Upper lobe of right lung (tissue), 1 donor: ENCODE measurements at regions not wholly inside any gene's neighbourhood (a gene's known extent, or its start where the extent isn't known, plus 50 kb on each side); places are given as distances from the start of the nearest gene placed in this dataset.
A peak's percentile ranks its signal among the peaks of the same experiment; 100 is the strongest.

ENCODE experiments used
- ATAC-seq: fragments of 200-7000 bp; cut with Tn5 transposase; one replicate; pipeline ENCODE4 v1.9.1; 2020; ENCODE audit warnings: mild to moderate bottlenecking, moderate library complexity
- DNase-seq: peaks from one replicate; pipeline ENCODE4 v3.0.0-alpha.2; 2020
- H3K27ac ChIP-seq: fragments of 200-600 bp; one replicate; pipeline ENCODE4 v1.8.0; 2022
- H3K27me3 ChIP-seq: fragments of 200-600 bp; one replicate; pipeline ENCODE4 v1.8.0; 2022; ENCODE audit warnings: mild to moderate bottlenecking
- H3K36me3 ChIP-seq: fragments of 200-600 bp; one replicate; pipeline ENCODE4 v1.8.0; 2022
- H3K4me1 ChIP-seq: fragments of 200-600 bp; one replicate; pipeline ENCODE4 v1.8.0; 2022
- H3K4me3 ChIP-seq: fragments of 200-600 bp; one replicate; pipeline ENCODE4 v1.8.0; 2022; ENCODE audit warnings: mild to moderate bottlenecking
- H3K9me3 ChIP-seq: fragments of 200-600 bp; one replicate; pipeline ENCODE4 v1.8.0; 2022
- intact Hi-C: fragments of 100-400 bp; cut with DNase I; formaldehyde crosslinking; loops from one replicate; pipeline ENCODE4 v1.11.0; 2022
- TF ChIP-seq, protein P1 (sequence below): fragments of 200-600 bp; IDR thresholded peaks from one replicate; pipeline ENCODE4 v1.8.0; 2022; ENCODE audit warnings: antibody characterized with exemption
- donor health status: DM: no; HTN: yes; CAD: no; lungs with severe emphysema.

DNA sequence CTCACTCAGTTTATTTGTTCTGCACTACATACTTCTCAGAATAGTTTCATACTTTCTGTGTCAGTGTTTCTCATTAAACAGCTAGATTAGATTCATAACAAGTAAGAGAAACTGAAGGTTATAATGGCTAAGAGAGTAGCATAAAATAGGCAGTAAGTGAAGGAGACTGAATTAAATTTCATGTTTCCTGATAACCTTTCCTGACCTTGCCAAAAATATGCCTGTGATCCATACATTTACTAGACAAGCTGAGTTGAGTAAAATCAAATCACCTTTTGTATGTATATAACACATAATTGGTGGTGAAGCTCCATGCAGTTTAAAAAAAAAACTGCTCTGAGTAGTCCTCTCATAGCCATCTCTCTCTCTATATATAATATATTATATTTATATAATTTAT lies 545.3 kb upstream of the PCDH20 start:
- DNase-seq: no peak
- no peak overlapping the region for H3K4me3 ChIP-seq
- no peaks in the 10 kb centered on the region for H3K27me3 ChIP-seq
- no peaks in the 10 kb centered on the region for H3K36me3 ChIP-seq
- intact Hi-C loops: no loop called here
- TF ChIP-seq, protein P1, sequence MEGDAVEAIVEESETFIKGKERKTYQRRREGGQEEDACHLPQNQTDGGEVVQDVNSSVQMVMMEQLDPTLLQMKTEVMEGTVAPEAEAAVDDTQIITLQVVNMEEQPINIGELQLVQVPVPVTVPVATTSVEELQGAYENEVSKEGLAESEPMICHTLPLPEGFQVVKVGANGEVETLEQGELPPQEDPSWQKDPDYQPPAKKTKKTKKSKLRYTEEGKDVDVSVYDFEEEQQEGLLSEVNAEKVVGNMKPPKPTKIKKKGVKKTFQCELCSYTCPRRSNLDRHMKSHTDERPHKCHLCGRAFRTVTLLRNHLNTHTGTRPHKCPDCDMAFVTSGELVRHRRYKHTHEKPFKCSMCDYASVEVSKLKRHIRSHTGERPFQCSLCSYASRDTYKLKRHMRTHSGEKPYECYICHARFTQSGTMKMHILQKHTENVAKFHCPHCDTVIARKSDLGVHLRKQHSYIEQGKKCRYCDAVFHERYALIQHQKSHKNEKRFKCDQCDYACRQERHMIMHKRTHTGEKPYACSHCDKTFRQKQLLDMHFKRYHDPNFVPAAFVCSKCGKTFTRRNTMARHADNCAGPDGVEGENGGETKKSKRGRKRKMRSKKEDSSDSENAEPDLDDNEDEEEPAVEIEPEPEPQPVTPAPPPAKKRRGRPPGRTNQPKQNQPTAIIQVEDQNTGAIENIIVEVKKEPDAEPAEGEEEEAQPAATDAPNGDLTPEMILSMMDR: no peak
- no peaks in the 10 kb centered on the region for H3K4me1 ChIP-seq
- H3K9me3 ChIP-seq: no peaks in the 10 kb centered on the region
- no peak for ATAC-seq
- H3K27ac ChIP-seq: no peak overlapping the region

DNA sequence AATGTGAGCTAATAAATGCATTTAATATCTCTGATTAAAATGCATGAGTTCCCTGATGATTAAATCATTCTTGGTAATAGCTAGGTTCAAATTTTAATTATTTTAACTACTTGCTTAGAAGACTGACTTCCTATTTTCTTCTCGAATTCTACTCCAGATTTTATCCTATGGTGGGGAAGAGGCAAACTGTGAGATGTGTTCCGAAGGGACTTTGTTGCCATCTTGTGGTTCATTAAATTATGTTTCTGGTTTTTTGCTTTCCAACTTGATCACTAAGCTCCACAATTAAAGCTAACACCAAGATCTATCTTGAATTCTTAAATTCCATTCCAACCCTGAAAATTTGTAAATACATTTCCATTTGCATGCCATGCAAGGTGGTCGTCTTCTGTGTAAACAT lies 538.4 kb upstream of the PCDH20 start:
- no peaks in the 10 kb centered on the region for H3K4me1 ChIP-seq
- DNase-seq (no peak), ATAC-seq (no peak)
- intact Hi-C loops: no loop called here
- H3K36me3 ChIP-seq: no peaks in the 10 kb centered on the region
- H3K9me3 ChIP-seq: no peaks in the 10 kb centered on the region
- H3K27me3 ChIP-seq: no peaks in the 10 kb centered on the region
- TF ChIP-seq, protein P1: peak; percentile 31
- no peak overlapping the region for H3K4me3 ChIP-seq
- H3K27ac ChIP-seq: no peak overlapping the region

DNA sequence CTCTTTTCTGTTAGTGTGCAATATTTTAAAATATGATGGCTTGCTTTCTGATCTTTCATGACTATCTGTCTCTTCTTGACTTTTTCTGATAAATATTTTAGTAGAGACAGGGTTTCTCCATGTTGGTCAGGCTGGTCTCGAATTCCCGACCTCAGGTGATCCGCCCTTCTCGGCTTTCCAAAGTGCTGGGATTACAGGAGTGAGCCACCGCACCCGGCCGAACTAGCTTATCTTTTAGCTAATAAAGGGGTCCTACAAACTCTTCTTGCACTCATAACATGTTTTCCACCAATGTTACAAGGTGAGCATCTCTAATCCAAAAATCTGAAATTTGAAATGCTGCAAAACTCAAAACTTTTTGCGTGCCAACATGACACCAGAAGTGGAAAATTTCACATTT lies 535.2 kb upstream of the PCDH20 start:
- Histone ChIP-seq H3K4me3 (no peak overlapping the region), H3K4me1 (no peaks in the 10 kb centered on the region), H3K9me3 (no peaks in the 10 kb centered on the region), H3K36me3 (no peaks in the 10 kb centered on the region), H3K27ac (no peak overlapping the region), H3K27me3 (no peaks in the 10 kb centered on the region)
- no peak for ATAC-seq
- intact Hi-C loops: no loop called here
- no peak for DNase-seq
- TF ChIP-seq, protein P1: no peak

DNA sequence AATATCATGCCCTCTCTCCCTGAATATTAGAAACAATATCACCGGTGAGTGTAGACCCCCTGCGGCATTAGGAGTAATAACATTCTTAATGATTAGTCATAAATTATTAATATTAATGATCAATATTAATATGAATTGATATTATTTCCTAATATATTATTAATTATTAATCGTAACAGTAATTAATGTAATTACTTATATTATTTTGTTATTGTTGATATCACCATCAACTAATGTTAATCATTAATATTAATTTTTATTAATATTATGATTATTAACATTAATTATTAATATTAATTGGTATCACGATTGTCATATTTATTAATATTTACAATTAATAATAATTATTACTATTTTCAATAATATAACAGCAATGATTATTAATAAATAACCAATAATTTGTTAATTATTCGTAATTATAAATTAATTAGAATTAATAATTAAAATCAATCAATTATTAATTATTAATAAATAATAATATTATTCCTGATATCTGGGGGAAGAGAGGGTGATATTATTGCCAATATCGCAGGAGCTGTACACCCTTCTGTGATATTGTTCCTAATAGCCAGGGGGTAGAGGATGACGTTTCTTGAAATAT lies 528.8 kb upstream of the PCDH20 start:
- no peaks in the 10 kb centered on the region for H3K27me3 ChIP-seq
- H3K4me1 ChIP-seq: no peaks in the 10 kb centered on the region
- TF ChIP-seq, protein P1: no peak
- ATAC-seq: no peak
- H3K36me3 ChIP-seq: no peaks in the 10 kb centered on the region
- intact Hi-C loops: no loop called here
- no peak overlapping the region for H3K4me3 ChIP-seq
- H3K27ac ChIP-seq: no peak overlapping the region
- no peaks in the 10 kb centered on the region for H3K9me3 ChIP-seq
- no peak for DNase-seq

DNA sequence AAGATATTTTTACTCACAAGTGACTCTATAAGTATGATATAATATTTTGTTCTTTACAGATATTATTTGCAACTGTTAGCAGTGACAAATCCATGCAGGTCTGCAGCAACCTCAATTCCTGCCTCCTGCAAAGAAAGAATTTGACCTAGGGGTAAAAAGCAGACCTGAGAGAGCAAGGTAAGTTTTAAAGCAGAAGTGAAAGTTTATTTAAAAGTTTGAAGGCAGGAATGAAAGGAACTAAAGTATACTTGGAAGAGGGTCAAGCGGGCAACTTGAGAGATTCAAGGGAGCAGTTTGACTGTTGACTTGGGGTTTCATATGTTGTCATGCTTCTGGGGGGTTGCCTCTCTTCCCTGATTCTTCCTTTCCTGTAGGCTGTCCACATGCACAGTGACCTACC lies 520.1 kb upstream of the PCDH20 start:
- TF ChIP-seq, protein P1: no peak
- H3K36me3 ChIP-seq: no peaks in the 10 kb centered on the region

DNA sequence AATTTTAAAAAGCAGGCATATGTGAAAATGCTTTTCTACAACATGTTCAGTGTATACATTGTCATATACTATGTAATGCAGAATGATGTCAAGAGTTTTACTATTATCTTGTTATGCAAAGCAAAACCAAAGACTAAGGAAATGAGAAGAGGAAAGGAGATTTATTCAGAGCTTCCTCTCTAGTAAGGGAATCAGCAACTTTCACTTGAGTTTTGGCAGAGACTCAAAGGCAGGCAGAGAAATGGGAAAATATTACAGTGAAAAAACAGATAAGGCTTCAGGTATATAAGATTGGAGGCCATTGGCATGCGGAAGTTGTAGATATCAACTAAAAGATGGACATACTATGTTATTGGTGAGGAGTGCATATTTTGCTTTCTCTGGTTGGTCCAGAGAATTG lies 512.0 kb upstream of the PCDH20 start:
- no peaks in the 10 kb centered on the region for H3K4me1 ChIP-seq
- H3K27me3 ChIP-seq: no peaks in the 10 kb centered on the region
- TF ChIP-seq, protein P1: no peak
- H3K9me3 ChIP-seq: no peaks in the 10 kb centered on the region
- no peak overlapping the region for H3K4me3 ChIP-seq
- H3K27ac ChIP-seq: no peak overlapping the region
- no peaks in the 10 kb centered on the region for H3K36me3 ChIP-seq
- intact Hi-C loops: no loop called here
- DNase-seq: no peak
- no peak for ATAC-seq

More for the DNA sequence above, 520.1 kb upstream of the PCDH20 start:
- Histone ChIP-seq H3K9me3 (no peaks in the 10 kb centered on the region), H3K4me1 (no peaks in the 10 kb centered on the region), H3K27ac (no peak overlapping the region), H3K27me3 (no peaks in the 10 kb centered on the region), H3K4me3 (no peak overlapping the region)
- DNase-seq: no peak
- intact Hi-C loops: no loop called here
- no peak for ATAC-seq
